ENCODE measurements at regions not wholly inside any gene's neighbourhood (a gene's known extent, or its start where the extent isn't known, plus 50 kb on each side); places are given as distances from the start of the nearest gene placed in this dataset.

- TF ChIP-seq CTCF (IDR thresholded peaks at IDR 0.05; ENCODE audit: insufficient read depth, low read depth, low read length), result no peak
- no peak for TF ChIP-seq EZH2 (IDR thresholded peaks at IDR 0.05; ENCODE audit: insufficient read depth, low read length)
Measured at GRCh38 chr3:176696816-176697215, 500.5 kb downstream of the TBL1XR1 start.

All from astrocyte (in vitro differentiated cells and primary cell).